ENCODE measurements at regions not wholly inside any gene's neighbourhood (a gene's known extent, or its start where the extent isn't known, plus 50 kb on each side); places are given as distances from the start of the nearest gene placed in this dataset.
"Not testable (repeated sequence)": the region's sequence is repeated elsewhere in the genome, so short reads cannot be mapped to it uniquely, and the experiment has no call there.

DNA sequence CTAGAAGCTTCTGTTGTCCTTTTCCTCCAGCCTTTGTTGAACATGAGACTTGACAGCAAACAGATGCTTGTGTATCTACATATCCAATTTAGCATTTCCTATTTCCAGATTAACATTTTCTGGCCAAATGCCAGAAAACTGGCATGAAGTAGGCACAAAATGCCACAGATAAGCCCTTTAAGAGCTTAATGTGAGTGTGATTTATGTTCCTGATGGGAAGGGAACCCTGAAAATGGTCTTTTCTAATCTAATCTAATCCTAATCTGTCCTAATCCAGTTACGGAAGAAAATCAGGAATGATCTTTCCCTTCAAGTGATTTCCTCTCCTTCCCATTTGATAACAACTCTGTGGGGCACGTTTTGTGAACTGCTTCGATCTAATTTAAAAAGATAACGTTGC, 133.0 kb upstream of the C1QTNF7 start:
- no peak for DNase-seq

- no peak for DNase-seq
Measured at GRCh38 chr4:15295421-15296162, 132.2 kb upstream of the C1QTNF7 start.

- no peak for DNase-seq
Measured at GRCh38 chr4:15297344-15297743, 130.5 kb upstream of the C1QTNF7 start.

- DNase-seq: no peak
Measured at GRCh38 chr4:15299627-15300026, 128.2 kb upstream of the C1QTNF7 start.

DNA sequence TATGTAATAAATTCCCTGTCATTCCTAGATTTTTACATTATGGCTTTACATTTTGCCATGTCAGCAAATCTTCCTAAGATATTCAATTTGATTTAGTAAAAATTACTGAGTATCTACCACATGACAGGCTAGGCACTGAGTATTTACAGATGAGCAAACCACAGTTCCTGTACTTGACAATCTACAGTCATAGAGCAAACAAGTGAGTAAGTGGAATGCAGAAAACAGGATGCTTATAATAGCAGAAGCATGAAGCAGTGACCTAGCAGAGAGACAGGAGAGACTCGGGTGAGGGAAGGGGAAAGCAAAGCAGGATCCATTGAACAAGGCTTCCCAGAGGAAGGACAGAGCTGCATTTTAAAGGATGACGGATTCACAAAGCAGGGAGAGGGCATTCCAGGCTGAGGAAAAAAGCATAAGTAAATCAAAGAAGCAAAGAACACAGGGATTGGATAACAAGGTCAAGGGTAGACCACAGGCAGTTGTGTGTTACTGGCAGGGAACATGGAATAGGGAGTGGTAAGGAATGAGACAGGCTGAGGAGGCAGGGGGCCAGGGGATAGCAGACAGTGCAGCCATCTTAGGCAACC, 124.7 kb upstream of the C1QTNF7 start:
- DNase-seq: no peak

DNA sequence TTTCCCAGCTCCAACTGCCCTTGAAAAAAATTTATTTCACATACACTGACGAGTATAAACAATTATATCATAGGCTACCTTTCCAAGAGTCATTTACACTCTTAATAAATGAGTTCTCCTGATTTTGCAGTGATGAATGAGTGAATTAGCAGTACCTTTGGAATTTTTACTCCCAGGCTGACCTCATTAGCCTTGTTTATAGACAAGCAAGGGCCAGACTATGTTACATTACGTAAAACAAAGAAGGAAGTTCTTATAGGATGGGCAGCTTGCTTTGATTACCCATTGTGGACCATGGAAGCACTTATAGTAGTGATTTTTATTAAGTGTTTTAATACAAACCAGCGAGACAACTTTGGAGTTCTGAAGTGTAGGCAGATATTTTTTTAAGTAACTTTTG, 112.9 kb upstream of the C1QTNF7 start:
- DNase-seq: no peak

- no peak for DNase-seq
Measured at GRCh38 chr4:15317246-15317645, 110.6 kb upstream of the C1QTNF7 start.

DNA sequence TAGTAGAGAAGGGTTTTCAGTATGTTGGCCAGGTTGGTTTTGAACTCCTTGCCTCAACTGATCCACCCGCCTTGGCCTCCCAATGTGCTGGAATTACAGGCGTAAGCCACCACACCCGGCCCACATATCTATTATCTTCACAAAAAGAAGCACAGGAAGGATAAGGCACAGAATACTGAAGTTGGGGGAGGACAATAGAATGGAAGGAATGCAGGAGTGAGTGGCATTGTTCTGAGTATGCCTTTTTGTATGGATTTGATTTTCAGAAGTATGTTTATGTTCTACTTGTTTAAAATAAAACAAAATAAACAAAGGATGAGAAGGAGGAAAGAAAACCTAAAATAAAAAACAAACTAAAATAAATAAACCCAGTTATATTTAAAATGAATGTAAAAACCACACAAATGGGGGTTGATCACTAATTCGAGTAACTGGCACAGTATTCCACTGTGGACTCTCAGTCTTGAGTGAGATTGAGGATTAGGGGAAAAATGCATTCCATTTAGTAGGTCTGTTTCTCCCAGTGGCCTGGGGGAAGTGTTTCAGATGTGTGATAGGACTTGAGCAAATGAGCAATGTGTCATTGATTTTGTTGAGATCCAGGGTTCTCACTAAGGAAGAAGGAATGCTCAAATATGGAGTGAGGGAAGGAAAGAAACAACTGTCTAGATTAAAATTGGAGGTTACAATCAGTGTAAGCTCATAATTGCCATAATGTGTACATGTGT, 109.0 kb upstream of the C1QTNF7 start:
- DNase-seq: no peak

GRCh38 chr4:15320121-15320678, 107.6 kb upstream of the C1QTNF7 start:
- no peak for DNase-seq

DNA sequence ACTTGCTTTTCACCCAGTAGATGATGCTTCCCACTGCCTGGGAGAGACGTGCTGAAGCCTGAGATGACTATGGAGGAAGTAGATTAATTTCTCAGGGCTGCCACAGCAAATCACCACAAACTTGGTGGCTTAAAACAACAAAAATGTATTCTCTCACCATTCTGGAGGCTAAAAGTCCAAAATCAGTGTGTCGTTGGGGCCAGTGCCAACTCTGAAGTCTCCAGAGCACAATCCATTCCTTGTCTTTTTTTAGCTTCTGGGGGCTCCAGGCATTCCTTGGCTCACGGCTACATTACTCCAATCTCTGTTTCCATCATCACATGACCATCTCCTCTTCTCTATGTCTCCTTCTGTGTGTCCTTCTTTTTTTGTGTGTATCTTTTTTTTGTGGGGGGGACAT, 105.8 kb upstream of the C1QTNF7 start:
- DNase-seq: no peak

DNA sequence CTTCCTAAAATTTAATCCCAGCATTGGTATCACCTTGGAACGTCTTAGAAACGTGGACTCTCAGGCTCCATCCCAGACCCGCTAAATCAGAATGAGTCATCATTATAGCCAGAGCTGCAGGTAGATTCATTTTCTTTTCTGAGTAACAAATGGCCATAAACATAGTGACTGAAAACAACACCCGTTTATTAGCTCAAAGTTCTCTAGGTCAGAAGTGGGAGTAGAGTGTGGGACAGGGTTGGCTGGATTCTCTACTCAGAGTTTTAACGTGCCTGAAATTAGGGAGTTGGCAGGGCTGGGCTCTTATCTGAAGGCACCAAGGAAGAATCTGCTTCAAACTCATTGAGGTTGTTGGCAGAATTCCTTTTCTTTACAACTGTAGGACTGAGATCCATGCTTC, 101.8 kb upstream of the C1QTNF7 start:
- no peak for DNase-seq

DNA sequence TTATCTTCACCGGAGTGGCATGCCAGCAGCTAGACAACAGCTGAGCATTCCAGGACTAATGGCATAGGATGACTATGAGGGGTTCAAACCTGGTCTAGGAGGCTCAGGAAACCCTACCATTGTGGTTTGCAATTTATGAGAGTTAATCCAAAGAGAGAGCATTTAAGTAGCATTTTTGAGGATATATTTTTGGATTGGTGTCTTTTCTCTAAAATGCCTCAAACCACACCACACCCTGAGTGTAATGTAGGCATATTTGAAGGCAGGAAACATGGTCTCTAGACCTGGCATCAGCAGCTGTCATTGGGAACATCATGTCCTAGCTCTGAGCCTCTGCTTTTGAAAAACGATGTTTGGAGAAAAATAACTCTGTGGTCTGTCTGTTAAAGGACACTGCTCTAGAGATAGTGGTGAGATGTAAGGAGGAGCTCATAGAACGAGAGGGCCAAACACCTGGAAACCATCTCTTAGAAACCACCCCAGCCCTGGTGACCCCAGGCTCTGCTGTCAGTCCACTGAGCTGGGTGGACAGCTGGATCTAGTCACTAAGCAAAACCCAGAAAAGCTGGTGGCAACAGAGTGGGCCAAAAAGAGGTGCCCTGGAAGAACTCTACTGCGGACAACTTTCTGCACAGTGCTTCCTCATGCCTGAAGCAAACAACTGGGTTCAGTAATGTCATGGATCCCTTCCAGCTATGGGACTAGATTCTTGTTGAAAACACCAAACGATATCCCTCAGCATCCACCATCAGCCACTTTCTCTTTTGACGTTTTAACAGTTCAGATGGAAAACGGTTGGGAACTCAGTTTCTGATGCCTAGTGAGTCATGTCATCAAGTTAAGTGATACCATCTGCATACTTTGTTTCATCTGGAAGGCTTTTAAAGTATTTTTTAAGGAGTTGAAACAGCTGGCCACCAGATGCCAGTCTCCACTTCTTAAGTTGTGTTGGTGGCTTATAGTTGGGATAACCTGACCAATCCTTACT, 100.2 kb upstream of the C1QTNF7 start:
- DNase-seq: no peak

DNA sequence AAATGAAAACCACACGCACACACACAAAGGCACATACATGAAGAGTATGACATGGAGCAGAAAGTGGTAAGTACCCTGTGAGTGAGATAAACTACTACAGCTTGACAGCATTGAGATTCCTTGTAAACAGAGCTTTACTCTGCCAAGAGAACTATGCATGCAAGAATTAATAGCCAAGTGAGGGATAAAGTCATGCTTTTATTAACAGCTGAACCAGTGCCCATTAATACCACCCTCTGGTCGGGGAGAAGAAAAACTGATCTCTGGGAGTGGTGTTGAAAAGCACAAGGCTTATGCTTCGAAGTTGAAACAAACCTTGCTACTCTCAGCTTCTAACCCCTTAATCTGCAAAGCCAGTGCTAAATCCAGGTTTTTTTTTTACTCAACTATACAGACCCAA, 95.9 kb upstream of the C1QTNF7 start:
- DNase-seq: no peak

DNA sequence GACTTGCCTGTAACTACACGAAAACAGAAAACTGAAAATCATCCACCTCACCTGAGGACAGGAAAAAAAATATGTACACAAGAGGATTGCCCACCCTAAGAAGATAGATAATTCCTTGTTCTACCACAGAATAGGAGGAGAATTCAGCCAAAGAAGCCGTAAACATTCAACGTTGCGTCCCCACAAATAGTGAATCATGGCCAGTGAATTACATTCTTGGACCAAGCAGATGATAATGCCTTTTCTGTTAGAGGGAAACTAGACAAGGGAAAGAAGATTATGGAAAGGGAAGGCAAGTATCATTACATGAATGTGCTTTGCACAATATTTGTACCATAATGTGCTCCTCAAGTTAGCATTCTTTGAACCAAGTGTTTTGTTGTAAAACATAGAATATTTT, 95.5 kb upstream of the C1QTNF7 start:
- DNase-seq: no peak

DNA sequence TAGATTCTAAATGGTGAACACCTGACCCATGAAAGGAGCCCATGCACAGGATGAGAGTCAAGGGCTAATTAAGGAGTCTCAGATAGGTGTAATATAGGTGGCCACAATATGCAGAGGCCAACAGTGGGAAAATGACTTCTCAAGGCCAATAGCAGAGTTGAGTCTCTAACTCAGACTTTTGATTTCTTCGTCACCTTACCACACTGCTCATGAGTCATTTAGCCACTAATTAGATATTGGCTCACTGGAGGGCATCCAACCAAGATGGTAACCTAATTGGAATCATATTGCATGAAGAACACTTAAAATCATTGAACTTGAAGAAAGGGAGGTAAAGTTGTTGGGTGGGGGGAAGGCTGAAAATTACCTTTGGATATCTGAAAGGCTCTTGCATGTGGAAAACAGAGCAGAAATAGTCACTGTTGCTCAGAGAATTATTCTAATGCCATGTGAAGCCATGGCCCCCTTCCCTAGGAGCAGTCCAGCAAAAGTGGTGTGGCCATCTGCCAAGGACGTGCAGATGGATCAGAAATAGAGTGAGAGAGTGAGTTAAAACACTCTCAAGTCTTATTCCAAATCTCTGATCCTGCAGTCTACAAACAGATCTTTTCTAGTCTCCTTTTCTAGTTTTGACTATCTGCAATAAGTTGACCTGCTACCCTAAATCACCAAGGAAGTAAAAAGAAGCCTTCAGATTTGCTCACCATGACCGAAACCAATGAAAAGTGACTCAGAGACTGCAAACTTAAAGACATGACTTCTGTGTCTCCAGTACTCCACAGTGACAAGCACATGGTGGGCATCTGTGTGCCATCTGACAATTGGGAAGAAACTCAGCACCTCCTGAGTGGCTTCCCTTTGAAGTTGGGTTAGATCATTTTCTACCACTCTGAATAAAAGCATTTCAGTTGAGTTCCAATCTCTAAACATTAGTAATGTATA, 93.9 kb upstream of the C1QTNF7 start:
- no peak for DNase-seq

- DNase-seq: no peak
Measured at GRCh38 chr4:15336410-15337167, 91.2 kb upstream of the C1QTNF7 start.

GRCh38 chr4:15337168-15337657, 90.6 kb upstream of the C1QTNF7 start:
- not testable (repeated sequence) for DNase-seq

DNA sequence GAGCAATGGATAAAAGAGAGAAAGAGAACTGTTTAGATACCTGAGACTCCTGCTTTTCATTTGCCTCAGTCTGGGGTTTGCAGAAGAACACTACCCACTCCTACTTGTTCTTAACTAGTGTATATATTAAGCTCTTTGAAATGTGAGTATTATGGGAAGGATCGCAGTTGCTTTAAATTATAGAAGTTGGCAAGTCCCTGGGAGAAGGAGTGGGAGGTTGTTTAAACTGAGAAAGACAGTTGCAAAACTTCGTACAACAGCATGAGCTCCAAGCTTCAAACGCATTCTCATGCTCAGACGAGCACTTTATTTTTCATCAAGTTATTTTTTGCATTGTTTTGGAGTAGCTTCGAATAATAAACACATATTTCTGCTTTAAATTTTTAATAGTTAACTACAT, 88.1 kb upstream of the C1QTNF7 start:
- no peak for DNase-seq

GRCh38 chr4:15340332-15340731, 87.5 kb upstream of the C1QTNF7 start:
- no peak for DNase-seq

DNA sequence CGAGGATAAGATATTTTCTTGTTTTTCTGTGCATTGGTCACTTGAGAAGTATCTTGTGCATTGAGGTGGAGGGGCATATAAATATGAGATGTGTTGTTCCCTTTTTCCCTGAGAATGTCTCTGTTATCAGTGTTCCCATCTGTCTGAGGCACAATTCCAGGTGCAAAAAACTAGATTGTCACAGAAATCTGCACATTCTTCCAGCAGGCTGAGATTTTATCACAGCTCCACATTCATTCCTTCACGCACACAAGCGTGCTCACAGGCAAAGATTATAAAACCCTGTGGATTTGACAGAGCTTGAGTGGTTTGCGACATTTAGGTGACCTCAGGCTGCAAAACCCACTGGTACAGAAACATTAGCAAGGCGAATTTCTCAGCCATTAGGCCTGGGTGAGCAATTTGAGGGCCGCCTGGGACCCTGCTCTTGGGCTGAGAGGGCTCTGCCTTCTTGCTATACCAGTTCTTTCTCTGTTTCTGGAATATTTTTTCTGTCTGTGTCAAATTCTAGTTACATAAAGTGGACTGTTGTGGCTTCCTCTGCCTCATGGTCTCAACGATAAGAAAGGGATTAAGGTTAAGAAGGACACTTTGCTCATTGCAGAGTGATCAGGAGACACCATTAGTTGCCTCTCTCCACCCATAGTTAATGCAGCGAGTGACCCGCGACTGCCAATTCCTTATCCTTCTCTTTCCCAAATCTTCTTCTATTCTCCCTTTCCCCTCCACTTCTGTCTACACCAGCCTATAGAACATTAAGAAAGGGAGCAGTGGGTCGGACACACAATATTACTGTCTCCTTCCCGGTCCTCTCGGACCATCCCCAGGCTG, 86.7 kb upstream of the C1QTNF7 start:
- DNase-seq: no peak
